Superior temporal gyrus (tissue), 1 donor: ENCODE measurements at regions not wholly inside any gene's neighbourhood (a gene's known extent, or its start where the extent isn't known, plus 50 kb on each side); places are given as distances from the start of the nearest gene placed in this dataset.
"Not testable (repeated sequence)": the region's sequence is repeated elsewhere in the genome, so short reads cannot be mapped to it uniquely, and the experiment has no call there.

Source experiments
- DNase-seq: peaks from one replicate; pipeline ENCODE4 v3.0.0-alpha.2; 2016; ENCODE audit errors: extremely low spot score

GRCh38 chr2:111473522-111473921, 352.8 kb downstream of the BCL2L11 start:
- not testable (repeated sequence) for DNase-seq

- DNase-seq = not testable (repeated sequence)
Observed at GRCh38 chr2:111474198-111474705, 353.5 kb downstream of the BCL2L11 start.

- not testable (repeated sequence) for DNase-seq
Observed at GRCh38 chr2:111478335-111478734, 357.6 kb downstream of the BCL2L11 start.

GRCh38 chr2:111478871-111479318, 358.2 kb downstream of the BCL2L11 start:
- DNase-seq = not testable (repeated sequence)

- DNase-seq = not testable (repeated sequence)
Observed at GRCh38 chr2:111480016-111480625, 359.4 kb downstream of the BCL2L11 start.

GRCh38 chr2:111480633-111481032, 359.9 kb downstream of the BCL2L11 start:
- not testable (repeated sequence) for DNase-seq

GRCh38 chr2:111481219-111481618, 360.5 kb downstream of the BCL2L11 start:
- DNase-seq = not testable (repeated sequence)

- DNase-seq = not testable (repeated sequence)
Observed at GRCh38 chr2:111482987-111483679, 362.4 kb downstream of the BCL2L11 start.

- not testable (repeated sequence) for DNase-seq
Observed at GRCh38 chr2:111484097-111484496, 363.4 kb downstream of the BCL2L11 start.

GRCh38 chr2:111485895-111486294, 365.2 kb downstream of the BCL2L11 start:
- not testable (repeated sequence) for DNase-seq

- not testable (repeated sequence) for DNase-seq
Observed at GRCh38 chr2:111488451-111488850, 367.7 kb downstream of the BCL2L11 start.

GRCh38 chr2:111489460-111489859, 368.7 kb downstream of the BCL2L11 start:
- DNase-seq = not testable (repeated sequence)

GRCh38 chr2:111491181-111491580, 370.5 kb downstream of the BCL2L11 start:
- DNase-seq = not testable (repeated sequence)

GRCh38 chr2:111491614-111492013, 370.9 kb downstream of the BCL2L11 start:
- not testable (repeated sequence) for DNase-seq

GRCh38 chr2:111492995-111493719, 372.4 kb downstream of the BCL2L11 start:
- not testable (repeated sequence) for DNase-seq

- not testable (repeated sequence) for DNase-seq
Observed at GRCh38 chr2:111493720-111494078, 373.0 kb downstream of the BCL2L11 start.

GRCh38 chr2:111494288-111494980, 373.7 kb downstream of the BCL2L11 start:
- not testable (repeated sequence) for DNase-seq

GRCh38 chr2:111494981-111495315, 374.2 kb downstream of the BCL2L11 start:
- DNase-seq = not testable (repeated sequence)

- DNase-seq = not testable (repeated sequence)
Observed at GRCh38 chr2:111495636-111496035, 374.9 kb downstream of the BCL2L11 start.

- not testable (repeated sequence) for DNase-seq
Observed at GRCh38 chr2:111496176-111496575, 375.5 kb downstream of the BCL2L11 start.

- DNase-seq = not testable (repeated sequence)
Observed at GRCh38 chr2:111496860-111497259, 376.1 kb downstream of the BCL2L11 start.

GRCh38 chr2:111497270-111497669, 376.6 kb downstream of the BCL2L11 start:
- DNase-seq = not testable (repeated sequence)
